ENCODE measurements at regions not wholly inside any gene's neighbourhood (a gene's known extent, or its start where the extent isn't known, plus 50 kb on each side); places are given as distances from the start of the nearest gene placed in this dataset.
"Not testable (repeated sequence)": the region's sequence is repeated elsewhere in the genome, so short reads cannot be mapped to it uniquely, and the experiment has no call there.

DNA sequence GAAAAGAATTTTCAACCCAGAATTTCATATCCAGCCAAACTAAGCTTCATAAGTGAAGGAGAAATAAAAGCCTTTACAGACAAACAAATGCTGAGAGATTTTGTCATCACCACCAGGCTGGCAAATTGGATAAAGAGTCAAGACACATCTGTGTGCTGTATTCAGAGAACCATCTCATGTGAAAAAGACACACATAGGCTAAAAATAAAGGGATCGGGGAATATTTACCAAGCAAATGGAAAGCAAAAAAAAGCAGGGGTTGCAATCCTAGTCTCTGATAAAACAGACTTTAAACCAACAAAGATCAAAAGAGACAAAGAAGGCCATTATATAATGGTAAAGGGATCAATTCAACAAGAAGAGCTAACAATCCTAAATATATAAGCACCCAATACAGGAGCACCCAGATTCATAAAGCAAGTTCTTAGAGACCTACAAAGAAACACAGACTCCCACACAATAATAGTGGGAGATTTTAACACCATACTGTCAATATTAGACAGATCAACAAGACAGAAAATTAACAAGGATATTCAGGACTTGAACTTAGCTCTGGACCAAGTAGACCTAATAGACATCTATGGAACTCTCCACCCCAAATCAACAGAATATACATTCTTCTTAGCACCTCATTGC lies 55.9 kb upstream of the ACSM6 start:
- not testable (repeated sequence) for H3K4me1 ChIP-seq (ENCODE audit: control insufficient read depth in 1 of 2, low read depth in 2 of 2); H3K4me3 ChIP-seq; DNase-seq (ENCODE audit: low spot score); H3K27me3 ChIP-seq (replicated peaks; ENCODE audit: insufficient read depth); H3K36me3 ChIP-seq; H3K27ac ChIP-seq; ATAC-seq (ENCODE audit: insufficient number of reproducible peaks, low FRiP score, low read depth); H3K9me3 ChIP-seq

- DNase-seq (ENCODE audit: low spot score) (no peak), ATAC-seq (ENCODE audit: insufficient number of reproducible peaks, low FRiP score, low read depth) (no peak)
- Histone ChIP-seq H3K9me3 (no peaks in the 10 kb centered on the region), H3K27me3 (replicated peaks; ENCODE audit: insufficient read depth) (no peaks in the 10 kb centered on the region), H3K4me1 (ENCODE audit: control insufficient read depth in 1 of 2, low read depth in 2 of 2) (no peaks in the 10 kb centered on the region), H3K36me3 (no peaks in the 10 kb centered on the region), H3K4me3 (no peak overlapping the region), H3K27ac (no peak overlapping the region)
- TF ChIP-seq CTCF (IDR thresholded peaks at IDR 0.05): no peak
Observed at GRCh38 chr10:95134490-95134889, 59.5 kb upstream of the ACSM6 start.

DNA sequence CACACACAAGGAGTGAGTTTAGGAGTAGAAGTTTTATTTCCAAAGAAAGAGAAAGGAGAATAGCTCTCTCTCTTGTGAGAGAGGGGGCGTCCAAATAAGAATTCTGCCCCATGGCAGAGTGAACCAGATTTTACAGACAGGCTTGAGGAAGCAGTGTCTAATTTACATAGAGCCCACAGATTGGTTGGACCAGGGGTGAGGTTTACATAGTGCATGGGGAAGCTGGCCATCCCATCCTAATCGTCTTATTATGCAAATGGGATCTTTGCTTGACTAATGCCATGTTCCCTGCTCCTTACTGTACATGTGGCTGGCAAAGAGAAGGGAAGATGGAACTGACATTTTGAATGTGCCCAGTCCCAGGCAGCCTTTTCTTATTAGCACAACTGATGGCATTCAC lies 60.0 kb upstream of the ACSM6 start:
- no peak for TF ChIP-seq CTCF (IDR thresholded peaks at IDR 0.05)
- Histone ChIP-seq H3K36me3 (no peaks in the 10 kb centered on the region), H3K27me3 (replicated peaks; ENCODE audit: insufficient read depth) (no peaks in the 10 kb centered on the region), H3K4me1 (ENCODE audit: control insufficient read depth in 1 of 2, low read depth in 2 of 2) (no peaks in the 10 kb centered on the region), H3K4me3 (no peak overlapping the region), H3K27ac (no peak overlapping the region), H3K9me3 (no peaks in the 10 kb centered on the region)
- DNase-seq (ENCODE audit: low spot score): no peak
- ATAC-seq (ENCODE audit: insufficient number of reproducible peaks, low FRiP score, low read depth): no peak

GRCh38 chr10:95133016-95133752 lies 60.9 kb upstream of the ACSM6 start:
- H3K27me3 ChIP-seq (replicated peaks; ENCODE audit: insufficient read depth): no peaks in the 10 kb centered on the region
- no peak overlapping the region for H3K27ac ChIP-seq
- no peaks in the 10 kb centered on the region for H3K9me3 ChIP-seq
- ATAC-seq (ENCODE audit: insufficient number of reproducible peaks, low FRiP score, low read depth) (peak; percentile 79), DNase-seq (ENCODE audit: low spot score) (peak; percentile 14)
- no peaks in the 10 kb centered on the region for H3K36me3 ChIP-seq
- peak; percentile 61 for TF ChIP-seq CTCF (IDR thresholded peaks at IDR 0.05)
- no peak overlapping the region for H3K4me3 ChIP-seq
- H3K4me1 ChIP-seq (ENCODE audit: control insufficient read depth in 1 of 2, low read depth in 2 of 2): no peaks in the 10 kb centered on the region

GRCh38 chr10:95130429-95130828 lies 61.1 kb upstream of the CYP2C8 start:
- H3K36me3 ChIP-seq; ATAC-seq (ENCODE audit: insufficient number of reproducible peaks, low FRiP score, low read depth); H3K4me3 ChIP-seq; H3K9me3 ChIP-seq; DNase-seq (ENCODE audit: low spot score); H3K27me3 ChIP-seq (replicated peaks; ENCODE audit: insufficient read depth); H3K27ac ChIP-seq; H3K4me1 ChIP-seq (ENCODE audit: control insufficient read depth in 1 of 2, low read depth in 2 of 2): not testable (repeated sequence)

DNA sequence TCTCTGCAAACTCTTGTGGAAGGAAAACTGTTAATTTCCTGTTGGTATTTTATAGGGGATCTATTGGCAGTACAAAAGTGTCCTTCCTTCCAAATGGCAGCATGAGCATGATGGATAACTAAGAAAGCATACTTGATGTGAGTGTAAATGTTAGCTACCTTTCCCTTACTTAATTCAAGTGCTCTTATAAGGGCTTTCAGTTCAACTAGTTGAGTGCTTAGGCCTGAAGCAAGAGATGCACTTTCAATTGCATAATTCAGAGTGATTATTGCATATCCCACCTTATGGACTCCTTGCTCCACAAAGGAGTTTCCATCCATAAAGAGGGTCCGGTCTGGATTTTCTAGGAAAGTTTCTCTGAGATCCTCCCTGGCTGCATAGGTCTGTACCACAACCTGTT lies 56.3 kb upstream of the CYP2C8 start:
- Histone ChIP-seq H3K4me3 (no peak overlapping the region), H3K36me3 (no peaks in the 10 kb centered on the region), H3K9me3 (no peaks in the 10 kb centered on the region), H3K27ac (no peak overlapping the region), H3K4me1 (ENCODE audit: control insufficient read depth in 1 of 2, low read depth in 2 of 2) (no peaks in the 10 kb centered on the region), H3K27me3 (replicated peaks; ENCODE audit: insufficient read depth) (no peaks in the 10 kb centered on the region)
- TF ChIP-seq CTCF (IDR thresholded peaks at IDR 0.05): no peak
- no peak for DNase-seq (ENCODE audit: low spot score)
- no peak for ATAC-seq (ENCODE audit: insufficient number of reproducible peaks, low FRiP score, low read depth)

Measured in thoracic aorta (tissue), 2 donors.